HCT116 (cell line): ENCODE measurements at regions not wholly inside any gene's neighbourhood (a gene's known extent, or its start where the extent isn't known, plus 50 kb on each side); places are given as distances from the start of the nearest gene placed in this dataset.

Experiments
- CBX3 ChIP-seq: IDR thresholded peaks from 2 replicates; pipeline ENCODE4 v1.6.1; 2012; ENCODE audit warnings: low read depth
- EZH2 ChIP-seq: fragments of 200-600 bp; sonication (generic); IDR thresholded peaks from 2 replicates; pipeline ENCODE4 v1.6.1; 2017; ENCODE audit warnings: antibody characterized with exemption, mixed run types
- EZH2phosphoT487 ChIP-seq: fragments of 200-600 bp; IDR thresholded peaks from 2 replicates; pipeline ENCODE4 v1.6.1; 2018; ENCODE audit warnings: antibody characterized with exemption, borderline replicate concordance
- JUND ChIP-seq: IDR thresholded peaks from 2 replicates; pipeline ENCODE4 v1.6.1; 2012
- POLR2A ChIP-seq: IDR thresholded peaks from 2 replicates; pipeline ENCODE4 v1.7.0; 2011; ENCODE audit warnings: borderline replicate concordance; ENCODE audit not compliant: insufficient read depth, insufficient read length; ENCODE audit errors: extremely low read depth
- SIN3A ChIP-seq: IDR thresholded peaks from 2 replicates; pipeline ENCODE4 v1.6.1; 2012; ENCODE audit warnings: low read depth
- YY1 ChIP-seq: IDR thresholded peaks from 2 replicates; pipeline ENCODE4 v1.6.1; 2011; ENCODE audit warnings: low read length, low read depth, moderate library complexity, mild to moderate bottlenecking; ENCODE audit not compliant: insufficient replicate concordance; ENCODE audit errors: extremely low read depth
- TF ChIP-seq, protein P1 (sequence below): IDR thresholded peaks from 2 replicates; pipeline ENCODE4 v1.6.1; 2012; ENCODE audit warnings: low read depth
- TF ChIP-seq, protein P2 (sequence below), 3 experiments: fragments of 200-600 bp in 1 of 3; sonication (generic) in 1 of 3; IDR thresholded peaks in 2 of 3; conservative IDR thresholded peaks in 1 of 3; 2 replicates each; pipeline ENCODE4 v1.5.1; 2012 to 2017; ENCODE audit warnings: low read depth in 2 of 3, low read length in 2 of 3, antibody characterized with exemption in 1 of 3, borderline replicate concordance in 1 of 3, control low read depth in 1 of 3, mild to moderate bottlenecking in 1 of 3, mixed read lengths in 1 of 3, mixed run types in 1 of 3, moderate library complexity in 1 of 3; ENCODE audit not compliant: insufficient read depth in 1 of 3

DNA sequence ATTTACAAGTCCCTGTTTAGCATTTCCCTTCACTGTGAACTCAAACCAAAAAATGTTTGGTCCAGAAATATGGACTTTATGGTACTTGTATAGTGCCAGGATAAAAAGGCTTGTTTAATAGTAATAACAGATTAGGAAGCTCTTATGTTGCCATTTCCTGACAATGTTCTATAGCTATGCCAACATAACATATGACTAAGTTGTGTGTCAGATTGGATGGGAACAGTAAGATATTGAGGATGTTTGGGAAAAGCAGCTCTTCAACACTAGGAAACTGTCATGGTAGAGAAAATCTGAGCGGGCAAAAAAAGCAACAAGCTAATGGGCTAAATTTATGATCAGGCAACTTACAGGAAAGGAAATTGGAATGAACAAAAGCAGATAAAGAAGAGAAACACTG lies 287.1 kb upstream of the ADGRL4 start:
- no peak for TF ChIP-seq POLR2A
- TF ChIP-seq, protein P1, sequence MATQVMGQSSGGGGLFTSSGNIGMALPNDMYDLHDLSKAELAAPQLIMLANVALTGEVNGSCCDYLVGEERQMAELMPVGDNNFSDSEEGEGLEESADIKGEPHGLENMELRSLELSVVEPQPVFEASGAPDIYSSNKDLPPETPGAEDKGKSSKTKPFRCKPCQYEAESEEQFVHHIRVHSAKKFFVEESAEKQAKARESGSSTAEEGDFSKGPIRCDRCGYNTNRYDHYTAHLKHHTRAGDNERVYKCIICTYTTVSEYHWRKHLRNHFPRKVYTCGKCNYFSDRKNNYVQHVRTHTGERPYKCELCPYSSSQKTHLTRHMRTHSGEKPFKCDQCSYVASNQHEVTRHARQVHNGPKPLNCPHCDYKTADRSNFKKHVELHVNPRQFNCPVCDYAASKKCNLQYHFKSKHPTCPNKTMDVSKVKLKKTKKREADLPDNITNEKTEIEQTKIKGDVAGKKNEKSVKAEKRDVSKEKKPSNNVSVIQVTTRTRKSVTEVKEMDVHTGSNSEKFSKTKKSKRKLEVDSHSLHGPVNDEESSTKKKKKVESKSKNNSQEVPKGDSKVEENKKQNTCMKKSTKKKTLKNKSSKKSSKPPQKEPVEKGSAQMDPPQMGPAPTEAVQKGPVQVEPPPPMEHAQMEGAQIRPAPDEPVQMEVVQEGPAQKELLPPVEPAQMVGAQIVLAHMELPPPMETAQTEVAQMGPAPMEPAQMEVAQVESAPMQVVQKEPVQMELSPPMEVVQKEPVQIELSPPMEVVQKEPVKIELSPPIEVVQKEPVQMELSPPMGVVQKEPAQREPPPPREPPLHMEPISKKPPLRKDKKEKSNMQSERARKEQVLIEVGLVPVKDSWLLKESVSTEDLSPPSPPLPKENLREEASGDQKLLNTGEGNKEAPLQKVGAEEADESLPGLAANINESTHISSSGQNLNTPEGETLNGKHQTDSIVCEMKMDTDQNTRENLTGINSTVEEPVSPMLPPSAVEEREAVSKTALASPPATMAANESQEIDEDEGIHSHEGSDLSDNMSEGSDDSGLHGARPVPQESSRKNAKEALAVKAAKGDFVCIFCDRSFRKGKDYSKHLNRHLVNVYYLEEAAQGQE, result no peak
- no peak for TF ChIP-seq SIN3A
- no peak for TF ChIP-seq CBX3
- TF ChIP-seq EZH2phosphoT487, result no peak
- TF ChIP-seq, protein P2, sequence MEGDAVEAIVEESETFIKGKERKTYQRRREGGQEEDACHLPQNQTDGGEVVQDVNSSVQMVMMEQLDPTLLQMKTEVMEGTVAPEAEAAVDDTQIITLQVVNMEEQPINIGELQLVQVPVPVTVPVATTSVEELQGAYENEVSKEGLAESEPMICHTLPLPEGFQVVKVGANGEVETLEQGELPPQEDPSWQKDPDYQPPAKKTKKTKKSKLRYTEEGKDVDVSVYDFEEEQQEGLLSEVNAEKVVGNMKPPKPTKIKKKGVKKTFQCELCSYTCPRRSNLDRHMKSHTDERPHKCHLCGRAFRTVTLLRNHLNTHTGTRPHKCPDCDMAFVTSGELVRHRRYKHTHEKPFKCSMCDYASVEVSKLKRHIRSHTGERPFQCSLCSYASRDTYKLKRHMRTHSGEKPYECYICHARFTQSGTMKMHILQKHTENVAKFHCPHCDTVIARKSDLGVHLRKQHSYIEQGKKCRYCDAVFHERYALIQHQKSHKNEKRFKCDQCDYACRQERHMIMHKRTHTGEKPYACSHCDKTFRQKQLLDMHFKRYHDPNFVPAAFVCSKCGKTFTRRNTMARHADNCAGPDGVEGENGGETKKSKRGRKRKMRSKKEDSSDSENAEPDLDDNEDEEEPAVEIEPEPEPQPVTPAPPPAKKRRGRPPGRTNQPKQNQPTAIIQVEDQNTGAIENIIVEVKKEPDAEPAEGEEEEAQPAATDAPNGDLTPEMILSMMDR (IDR thresholded peaks at IDR 0.05 in 2 of 3, conservative IDR thresholded peaks at IDR 0.05 in 1 of 3; ENCODE audit: borderline replicate concordance in 1 of 3, insufficient read depth in 1 of 3, low read depth in 2 of 3, low read length in 2 of 3), result no peak
- no peak for TF ChIP-seq EZH2
- TF ChIP-seq YY1, result no peak
- no peak for TF ChIP-seq JUND
